HEK293T (cell line): ENCODE measurements at regions not wholly inside any gene's neighbourhood (a gene's known extent, or its start where the extent isn't known, plus 50 kb on each side); places are given as distances from the start of the nearest gene placed in this dataset.

Source experiments
- BHLHE40 ChIP-seq: fragments of 450-650 bp; IDR thresholded peaks from 2 replicates; pipeline ENCODE4 v1.6.1; 2016; ENCODE audit warnings: mild to moderate bottlenecking, moderate library complexity, borderline replicate concordance
- FOXA1 ChIP-seq: fragments of 450-650 bp; IDR thresholded peaks from 2 replicates; pipeline ENCODE4 v1.6.1; 2016; ENCODE audit warnings: mild to moderate bottlenecking

DNA sequence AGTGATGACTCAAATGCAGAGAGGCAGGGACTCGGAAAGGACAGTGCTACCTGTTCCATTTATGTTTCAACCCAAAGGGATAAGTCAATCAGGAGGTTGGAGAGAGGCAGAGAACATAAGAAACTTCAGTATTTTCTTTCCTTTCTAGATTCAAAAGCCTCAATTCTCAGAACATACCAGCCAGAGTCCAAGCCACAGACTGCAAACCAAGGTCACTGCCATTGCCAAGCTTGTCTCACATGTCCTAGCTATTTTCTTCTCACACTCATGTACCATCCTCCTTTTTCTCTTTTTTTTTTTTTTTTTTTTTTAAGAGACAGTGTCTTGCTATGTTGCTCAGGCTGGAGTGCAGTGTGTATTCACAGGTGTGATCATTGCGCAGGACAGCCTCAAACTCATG lies 111.7 kb upstream of the AKIP1 start:
- no peak for TF ChIP-seq FOXA1
- TF ChIP-seq BHLHE40: no peak
